Hepatocyte (in vitro differentiated cells): ENCODE measurements at regions not wholly inside any gene's neighbourhood (a gene's known extent, or its start where the extent isn't known, plus 50 kb on each side); places are given as distances from the start of the nearest gene placed in this dataset.

ENCODE experiments used
- DNase-seq: peaks from one replicate; pipeline ENCODE4 v3.0.0-alpha.2; 2016; ENCODE audit warnings: low spot score
- H2AFZ ChIP-seq: fragments of 200-600 bp; sonication (generic); 2 replicates; pipeline ENCODE4 v1.6.0; 2016; ENCODE audit warnings: antibody characterized with exemption, mild to moderate bottlenecking
- H3K27ac ChIP-seq: fragments of 200-600 bp; sonication (generic); 2 replicates; pipeline ENCODE4 v1.5.1; 2016; ENCODE audit warnings: mild to moderate bottlenecking
- H3K27me3 ChIP-seq: fragments of 200-600 bp; sonication (generic); 2 replicates; pipeline ENCODE4 v1.6.1; 2016
- H3K36me3 ChIP-seq: fragments of 200-600 bp; sonication (generic); replicated peaks from 2 replicates; pipeline ENCODE4 v1.5.1; 2016; ENCODE audit warnings: low read depth; ENCODE audit not compliant: insufficient read depth
- H3K4me1 ChIP-seq: fragments of 200-600 bp; sonication (generic); 2 replicates; pipeline ENCODE4 v1.5.1; 2016; ENCODE audit warnings: mild to moderate bottlenecking, moderate library complexity; ENCODE audit not compliant: insufficient read depth
- H3K4me2 ChIP-seq: fragments of 200-600 bp; sonication (generic); 2 replicates; pipeline ENCODE4 v1.6.0; 2016
- H3K4me3 ChIP-seq: fragments of 200-600 bp; sonication (generic); 2 replicates; pipeline ENCODE4 v1.5.1; 2016; ENCODE audit warnings: mild to moderate bottlenecking
- H3K79me2 ChIP-seq: fragments of 200-600 bp; sonication (generic); 2 replicates; pipeline ENCODE4 v1.6.0; 2017; ENCODE audit warnings: mild to moderate bottlenecking
- H3K9me2 ChIP-seq: fragments of 200-600 bp; sonication (generic); replicated peaks from 2 replicates; pipeline ENCODE4 v1.6.0; 2017; ENCODE audit warnings: mild to moderate bottlenecking; ENCODE audit not compliant: insufficient read depth
- H3K9me3 ChIP-seq: fragments of 200-600 bp; sonication (generic); 2 replicates; pipeline ENCODE4 v1.5.1; 2016; ENCODE audit warnings: low read depth, mild to moderate bottlenecking
- H4K20me1 ChIP-seq: fragments of 200-600 bp; sonication (generic); 2 replicates; pipeline ENCODE4 v1.6.0; 2016; ENCODE audit warnings: mild to moderate bottlenecking; ENCODE audit not compliant: insufficient read depth, poor library complexity, severe bottlenecking
- EZH2 ChIP-seq: fragments of 200-600 bp; sonication (generic); IDR thresholded peaks from 2 replicates; pipeline ENCODE4 v1.6.1; 2016; ENCODE audit warnings: antibody characterized with exemption, mild to moderate bottlenecking, borderline replicate concordance
- EZH2phosphoT487 ChIP-seq: fragments of 200-600 bp; sonication (generic); IDR thresholded peaks from one replicate; pipeline ENCODE4 v1.6.1; 2018; ENCODE audit warnings: antibody characterized with exemption, mild to moderate bottlenecking, low read depth, moderate library complexity; ENCODE audit not compliant: unreplicated experiment, severe bottlenecking
- WGBS: methylation state at CpG from one replicate; pipeline ENCODE4 v1.1.6; 2016; ENCODE audit warnings: low lambda C conversion rate; ENCODE audit errors: missing lambda C conversion rate; 5-methylcytosine and 5-hydroxymethylcytosine counted together
- TF ChIP-seq, protein P1 (sequence below): fragments of 200-600 bp; sonication (generic); IDR thresholded peaks from 2 replicates; pipeline ENCODE4 v1.5.1; 2016; ENCODE audit warnings: antibody characterized with exemption, mild to moderate bottlenecking; ENCODE audit not compliant: poor library complexity

DNA sequence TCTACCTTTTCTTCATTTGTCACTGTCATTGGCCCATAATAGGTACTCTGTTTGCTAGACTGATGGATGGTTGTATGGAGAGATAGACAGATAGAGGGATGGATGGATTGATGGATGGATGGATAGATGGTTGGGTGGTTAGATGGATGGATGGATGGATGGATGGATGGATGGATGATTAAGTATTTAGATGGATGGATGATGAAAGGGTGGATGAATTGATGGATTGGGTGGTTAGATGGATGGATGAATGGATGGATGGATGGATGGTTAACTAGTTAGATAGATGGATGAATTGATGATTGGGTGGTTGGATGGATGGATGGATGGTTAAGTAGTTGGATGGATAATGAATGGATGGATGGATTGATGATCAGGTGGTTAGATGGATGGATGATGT is 334.7 kb upstream of the AUTS2 start:
- TF ChIP-seq EZH2 (no peak), EZH2phosphoT487 (no peak)
- TF ChIP-seq, protein P1, sequence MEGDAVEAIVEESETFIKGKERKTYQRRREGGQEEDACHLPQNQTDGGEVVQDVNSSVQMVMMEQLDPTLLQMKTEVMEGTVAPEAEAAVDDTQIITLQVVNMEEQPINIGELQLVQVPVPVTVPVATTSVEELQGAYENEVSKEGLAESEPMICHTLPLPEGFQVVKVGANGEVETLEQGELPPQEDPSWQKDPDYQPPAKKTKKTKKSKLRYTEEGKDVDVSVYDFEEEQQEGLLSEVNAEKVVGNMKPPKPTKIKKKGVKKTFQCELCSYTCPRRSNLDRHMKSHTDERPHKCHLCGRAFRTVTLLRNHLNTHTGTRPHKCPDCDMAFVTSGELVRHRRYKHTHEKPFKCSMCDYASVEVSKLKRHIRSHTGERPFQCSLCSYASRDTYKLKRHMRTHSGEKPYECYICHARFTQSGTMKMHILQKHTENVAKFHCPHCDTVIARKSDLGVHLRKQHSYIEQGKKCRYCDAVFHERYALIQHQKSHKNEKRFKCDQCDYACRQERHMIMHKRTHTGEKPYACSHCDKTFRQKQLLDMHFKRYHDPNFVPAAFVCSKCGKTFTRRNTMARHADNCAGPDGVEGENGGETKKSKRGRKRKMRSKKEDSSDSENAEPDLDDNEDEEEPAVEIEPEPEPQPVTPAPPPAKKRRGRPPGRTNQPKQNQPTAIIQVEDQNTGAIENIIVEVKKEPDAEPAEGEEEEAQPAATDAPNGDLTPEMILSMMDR: no peak
- Histone ChIP-seq H3K9me2 (no peaks in the 10 kb centered on the region), H3K79me2 (no peaks in the 10 kb centered on the region), H3K4me2 (no peak overlapping the region), H3K4me1 (no peaks in the 10 kb centered on the region), H4K20me1 (no peaks in the 10 kb centered on the region), H3K36me3 (no peaks in the 10 kb centered on the region), H3K27ac (no peak overlapping the region), H3K9me3 (no peaks in the 10 kb centered on the region), H3K4me3 (no peak overlapping the region), H3K27me3 (peaks cover 14% of the 10 kb centered on the region), H2AFZ (no peak overlapping the region)
- no peak for DNase-seq

DNA sequence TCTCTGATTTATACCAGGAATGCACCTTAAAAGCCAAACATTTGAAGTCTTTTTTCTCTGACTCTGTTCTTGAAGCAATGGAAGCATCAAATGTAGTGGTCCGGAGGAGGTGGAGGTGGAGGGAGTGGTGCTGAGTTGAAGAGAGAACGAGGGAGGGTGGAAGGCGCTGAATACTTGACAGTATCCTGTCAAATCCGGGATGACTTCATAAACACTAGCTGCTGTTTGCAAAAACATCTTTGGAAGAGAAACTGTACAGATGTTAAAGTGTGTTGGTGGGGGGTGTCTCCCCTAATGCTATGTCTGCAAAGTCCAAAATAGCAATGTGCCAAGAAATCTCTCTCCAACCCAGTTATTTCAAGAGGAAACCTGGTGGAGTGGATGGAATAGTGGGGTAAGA is 328.5 kb upstream of the AUTS2 start:
- Histone ChIP-seq H3K27me3 (no peaks in the 10 kb centered on the region), H3K9me3 (no peaks in the 10 kb centered on the region), H4K20me1 (no peaks in the 10 kb centered on the region), H3K4me2 (no peak overlapping the region), H3K9me2 (no peaks in the 10 kb centered on the region), H3K27ac (no peak overlapping the region), H2AFZ (no peak overlapping the region), H3K79me2 (no peaks in the 10 kb centered on the region), H3K4me3 (no peak overlapping the region), H3K36me3 (no peaks in the 10 kb centered on the region), H3K4me1 (no peaks in the 10 kb centered on the region)
- TF ChIP-seq, protein P1: no peak
- TF ChIP-seq EZH2phosphoT487 (no peak), EZH2 (no peak)
- 66% methylated on average over 4 of the region's 4 CpGs for WGBS
- no peak for DNase-seq

DNA sequence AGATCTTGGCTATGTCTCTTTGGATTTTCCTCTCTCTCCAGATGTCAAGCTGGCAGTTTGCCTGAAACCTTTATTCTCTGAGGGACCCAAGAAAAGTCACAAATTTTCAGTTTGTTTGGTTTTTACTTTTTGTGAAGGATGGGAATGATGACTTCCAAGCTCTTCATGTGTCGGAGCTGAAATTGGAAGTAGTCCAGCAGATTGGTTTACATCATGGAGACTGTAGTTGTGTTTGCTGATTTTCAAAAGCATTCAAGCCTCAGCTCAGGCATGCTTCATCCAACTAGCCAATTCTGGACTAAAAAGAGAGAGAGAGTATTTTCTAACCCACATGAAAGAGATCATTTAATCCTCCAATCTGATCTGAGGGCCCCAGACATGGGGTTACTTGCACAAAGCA is 326.2 kb upstream of the AUTS2 start:
- no peak overlapping the region for H2AFZ ChIP-seq
- no peaks in the 10 kb centered on the region for H3K79me2 ChIP-seq
- TF ChIP-seq, protein P1: no peak
- TF ChIP-seq EZH2 (no peak), EZH2phosphoT487 (no peak)
- H3K9me3 ChIP-seq: no peaks in the 10 kb centered on the region
- H4K20me1 ChIP-seq: no peaks in the 10 kb centered on the region
- DNase-seq: no peak
- H3K4me3 ChIP-seq: no peak overlapping the region
- no peak overlapping the region for H3K27ac ChIP-seq
- no peaks in the 10 kb centered on the region for H3K9me2 ChIP-seq
- WGBS: 69% methylated on average over 1 of the region's 1 CpG
- H3K36me3 ChIP-seq: no peaks in the 10 kb centered on the region
- no peak overlapping the region for H3K4me2 ChIP-seq
- H3K4me1 ChIP-seq: peaks cover 8% of the 10 kb centered on the region
- H3K27me3 ChIP-seq: no peaks in the 10 kb centered on the region

DNA sequence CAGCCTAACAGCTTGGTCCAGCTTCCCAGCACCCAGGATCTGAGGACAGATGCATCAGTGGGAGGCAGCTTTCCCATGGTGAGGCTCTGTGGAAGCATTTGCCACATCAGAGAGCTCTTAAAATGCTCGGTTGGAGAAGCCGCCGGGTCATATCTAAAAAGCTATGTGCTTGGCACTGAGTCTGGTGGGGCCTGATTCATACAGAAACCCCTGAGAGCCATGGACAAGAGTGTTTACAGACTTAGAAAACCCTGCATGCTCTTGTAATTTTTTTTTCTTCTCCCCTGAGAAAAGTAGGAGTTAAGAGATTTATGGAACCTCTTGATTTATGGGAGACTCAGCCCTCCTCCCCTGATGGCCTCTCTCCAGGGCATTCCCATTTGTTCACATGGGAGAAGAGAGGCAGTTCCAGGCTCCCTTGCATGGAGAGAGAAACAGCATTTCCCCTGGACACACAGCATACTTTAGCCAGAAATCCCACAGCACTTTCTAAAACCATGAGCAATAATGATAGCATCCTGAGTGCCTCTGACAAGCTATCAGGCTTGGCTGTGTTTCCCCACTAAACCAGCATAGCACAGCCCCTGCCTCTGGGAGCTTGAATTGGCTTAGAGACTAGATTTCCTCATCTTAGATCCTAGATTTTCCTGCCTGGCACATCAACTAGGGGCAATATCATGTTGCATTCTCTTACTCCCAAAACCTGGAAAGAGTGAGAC is 322.1 kb upstream of the AUTS2 start:
- Histone ChIP-seq H3K4me1 (peaks cover 15% of the 10 kb centered on the region), H3K36me3 (no peaks in the 10 kb centered on the region), H3K9me3 (no peaks in the 10 kb centered on the region), H4K20me1 (no peaks in the 10 kb centered on the region), H3K4me2 (no peak overlapping the region), H3K9me2 (no peaks in the 10 kb centered on the region), H3K27ac (no peak overlapping the region), H3K4me3 (no peak overlapping the region), H3K27me3 (no peaks in the 10 kb centered on the region), H3K79me2 (no peaks in the 10 kb centered on the region), H2AFZ (no peak overlapping the region)
- TF ChIP-seq EZH2: no peak
- TF ChIP-seq, protein P1: no peak
- no peak for TF ChIP-seq EZH2phosphoT487
- peak; percentile 35 for DNase-seq
- WGBS: 45% methylated on average over 3 of the region's 3 CpGs
